WTC11 (cell line): ENCODE measurements at regions not wholly inside any gene's neighbourhood (a gene's known extent, or its start where the extent isn't known, plus 50 kb on each side); places are given as distances from the start of the nearest gene placed in this dataset.

Source experiments
- ATAC-seq: fragments of 200-7000 bp; cut with Tn5 transposase; 2 replicates; pipeline ENCODE4 v1.10.0; 2021; ENCODE audit warnings: mild to moderate bottlenecking, moderate library complexity
- CTCF ChIA-PET: fragments of 300-600 bp; sonication (Branson Sonifier 250); formaldehyde crosslinking; loops from one replicate; lab custom pipeline; 2021; ENCODE audit warnings: antibody characterized with exemption; lab: Charles Lee
- POLR2A ChIA-PET: fragments of 350-600 bp; sonication (Branson Sonifier 250); formaldehyde crosslinking; loops from one replicate; lab custom pipeline; 2021; ENCODE audit warnings: antibody characterized with exemption; lab: Charles Lee
- DNase-seq: peaks from one replicate; pipeline ENCODE4 v3.0.0; 2021; ENCODE audit warnings: low spot score
- H3K27ac Mint-ChIP-seq: 2 replicates; pipeline ENCODE4 v1.8.0; 2021; ENCODE audit warnings: mixed read lengths
- H3K27me3 Mint-ChIP-seq: 2 replicates; pipeline ENCODE4 v1.8.0; 2021; ENCODE audit warnings: low read depth, mild to moderate bottlenecking, moderate library complexity, mixed read lengths
- H3K36me3 Mint-ChIP-seq: 2 replicates; pipeline ENCODE4 v1.8.0; 2021; ENCODE audit warnings: mixed read lengths
- H3K4me1 Mint-ChIP-seq: 2 replicates; pipeline ENCODE4 v1.8.0; 2022; ENCODE audit warnings: mixed read lengths
- H3K4me3 Mint-ChIP-seq: 2 replicates; pipeline ENCODE4 v1.8.0; 2021; ENCODE audit warnings: mild to moderate bottlenecking, moderate library complexity, mixed read lengths
- H3K9me3 Mint-ChIP-seq: 2 replicates; pipeline ENCODE4 v1.8.0; 2021; ENCODE audit warnings: mixed read lengths
- AR ChIP-seq: fragments of 250-450 bp; sonication (Bioruptor Pico); IDR thresholded peaks from 2 replicates; pipeline ENCODE4 v1.9.0; 2021; ENCODE audit warnings: mild to moderate bottlenecking
- CREB1 ChIP-seq: sonication (generic); formaldehyde crosslinking; IDR thresholded peaks from 2 replicates; pipeline ENCODE4 v1.8.0; 2023; ENCODE audit warnings: mild to moderate bottlenecking, missing genetic modification reagents
- E2F1 ChIP-seq: sonication (generic); formaldehyde crosslinking; IDR thresholded peaks from 2 replicates; pipeline ENCODE4 v1.8.0; 2022; ENCODE audit warnings: mild to moderate bottlenecking, missing genetic modification reagents
- ELF4 ChIP-seq: sonication (generic); formaldehyde crosslinking; IDR thresholded peaks from 2 replicates; pipeline ENCODE4 v1.8.1; 2022; ENCODE audit warnings: low read depth, mild to moderate bottlenecking, moderate library complexity, missing genetic modification reagents
- HMGA2 ChIP-seq: fragments of 250-450 bp; sonication (Bioruptor Pico); IDR thresholded peaks from 2 replicates; pipeline ENCODE4 v1.4.0; 2021; ENCODE audit warnings: mild to moderate bottlenecking, moderate library complexity
- NR2C2 ChIP-seq: sonication (generic); formaldehyde crosslinking; IDR thresholded peaks from 2 replicates; pipeline ENCODE4 v1.8.0; 2022; ENCODE audit warnings: mild to moderate bottlenecking, missing genetic modification reagents
- NR3C1 ChIP-seq: sonication (generic); formaldehyde crosslinking; conservative IDR thresholded peaks from 2 replicates; pipeline ENCODE4 v1.8.1; 2023; ENCODE audit warnings: low read depth, mild to moderate bottlenecking, missing genetic modification reagents
- TP53 ChIP-seq: sonication (generic); formaldehyde crosslinking; IDR thresholded peaks from 2 replicates; pipeline ENCODE4 v1.8.1; 2023; ENCODE audit warnings: mild to moderate bottlenecking, missing genetic modification reagents
- ZBTB43 ChIP-seq: sonication (generic); formaldehyde crosslinking; IDR thresholded peaks from 2 replicates; pipeline ENCODE4 v1.8.1; 2023; ENCODE audit warnings: mild to moderate bottlenecking, missing genetic modification reagents
- ZNF232 ChIP-seq: sonication (generic); formaldehyde crosslinking; IDR thresholded peaks from 2 replicates; pipeline ENCODE4 v1.8.0; 2022; ENCODE audit warnings: mild to moderate bottlenecking, missing genetic modification reagents
- ZNF425 ChIP-seq: fragments of 250-450 bp; sonication (Bioruptor Pico); conservative IDR thresholded peaks from 2 replicates; pipeline ENCODE4 v1.9.0; 2021; ENCODE audit warnings: mild to moderate bottlenecking
- ZNF532 ChIP-seq: fragments of 250-450 bp; sonication (Bioruptor Pico); IDR thresholded peaks from 2 replicates; pipeline ENCODE4 v1.9.0; 2021; ENCODE audit warnings: mild to moderate bottlenecking, borderline replicate concordance

- Mint-ChIP-seq H3K4me1 (peaks cover 7% of the 10 kb centered on the region), H3K27me3 (peaks cover 3% of the 10 kb centered on the region; the same call in 1 of the 2 replicates), H3K36me3 (peaks cover 10% of the 10 kb centered on the region), H3K9me3 (peaks cover 38% of the 10 kb centered on the region), H3K27ac (no peak overlapping the region), H3K4me3 (no peak overlapping the region)
- no peak for TF ChIP-seq HMGA2
- no peak for TF ChIP-seq ELF4 (CRISPR knock-in tag)
- no peak for TF ChIP-seq TP53 (CRISPR knock-in tag)
- TF ChIP-seq ZNF232 (CRISPR knock-in tag): no peak
- TF ChIP-seq ZNF425 (CRISPR knock-in tag): no peak
- CTCF ChIA-PET: no interaction called here
- DNase-seq (no peak), ATAC-seq (no peak)
- POLR2A ChIA-PET: no interaction called here
Observed at GRCh38 chr12:113658006-113658655, 186.5 kb upstream of the LHX5 start.

GRCh38 chr12:113655919-113656318 lies 184.2 kb upstream of the LHX5 start:
- POLR2A ChIA-PET: no interaction called here
- DNase-seq: no peak
- Mint-ChIP-seq H3K36me3 (peaks cover 10% of the 10 kb centered on the region), H3K9me3 (peaks cover 38% of the 10 kb centered on the region), H3K27me3 (peaks cover 1% of the 10 kb centered on the region; the same call in 1 of the 2 replicates), H3K4me3 (no peak overlapping the region), H3K4me1 (no peaks in the 10 kb centered on the region), H3K27ac (no peak overlapping the region)
- ATAC-seq: no peak
- CTCF ChIA-PET: no interaction called here
- TF ChIP-seq ZBTB43 (CRISPR knock-in tag) (no peak), CREB1 (CRISPR knock-in tag) (no peak), E2F1 (CRISPR knock-in tag) (no peak), ELF4 (CRISPR knock-in tag) (no peak), NR3C1 (CRISPR knock-in tag) (no peak), ZNF532 (CRISPR knock-in tag) (no peak), NR2C2 (CRISPR knock-in tag) (no peak)

- H3K4me1 Mint-ChIP-seq: no peaks in the 10 kb centered on the region
- TF ChIP-seq AR (CRISPR knock-in tag): no peak
- peaks cover 10% of the 10 kb centered on the region for H3K36me3 Mint-ChIP-seq
- no peaks in the 10 kb centered on the region; the same call in 1 of the 2 replicates for H3K27me3 Mint-ChIP-seq
- POLR2A ChIA-PET: no interaction called here
- DNase-seq: no peak
- H3K4me3 Mint-ChIP-seq: no peak overlapping the region
- CTCF ChIA-PET: no interaction called here
- ATAC-seq: no peak
- H3K9me3 Mint-ChIP-seq: peaks cover 38% of the 10 kb centered on the region
- H3K27ac Mint-ChIP-seq: no peak overlapping the region
Observed at GRCh38 chr12:113655479-113655878, 183.8 kb upstream of the LHX5 start.
